ENCODE measurements at regions not wholly inside any gene's neighbourhood (a gene's known extent, or its start where the extent isn't known, plus 50 kb on each side); places are given as distances from the start of the nearest gene placed in this dataset.

DNA sequence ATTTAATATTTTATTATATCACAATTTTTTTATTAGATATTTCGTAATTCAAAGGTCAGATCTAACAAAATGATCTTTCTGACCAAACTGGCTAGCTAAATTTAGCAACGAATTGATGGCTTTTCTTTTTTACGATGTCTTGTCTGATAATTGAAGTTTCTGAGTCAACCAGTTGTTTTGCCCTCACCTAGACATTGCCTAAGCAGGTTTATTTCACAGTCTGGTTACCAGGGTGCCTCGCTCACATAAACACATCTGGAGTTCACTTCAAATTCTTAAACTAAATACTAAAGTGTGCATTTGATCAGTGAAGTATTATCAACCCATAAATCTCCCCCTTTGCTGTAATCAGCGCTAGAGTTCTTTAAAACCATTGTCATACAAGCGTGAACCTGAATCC, 448.3 kb downstream of the TLE4 start:
- TF ChIP-seq POLR2AphosphoS5 (IDR thresholded peaks at IDR 0.05; ENCODE audit: borderline replicate concordance, low read depth, low read length) (no peak), EZH2 (IDR thresholded peaks at IDR 0.05) (no peak)
